ENCODE measurements at regions not wholly inside any gene's neighbourhood (a gene's known extent, or its start where the extent isn't known, plus 50 kb on each side); places are given as distances from the start of the nearest gene placed in this dataset.
"Not testable (repeated sequence)": the region's sequence is repeated elsewhere in the genome, so short reads cannot be mapped to it uniquely, and the experiment has no call there.

DNA sequence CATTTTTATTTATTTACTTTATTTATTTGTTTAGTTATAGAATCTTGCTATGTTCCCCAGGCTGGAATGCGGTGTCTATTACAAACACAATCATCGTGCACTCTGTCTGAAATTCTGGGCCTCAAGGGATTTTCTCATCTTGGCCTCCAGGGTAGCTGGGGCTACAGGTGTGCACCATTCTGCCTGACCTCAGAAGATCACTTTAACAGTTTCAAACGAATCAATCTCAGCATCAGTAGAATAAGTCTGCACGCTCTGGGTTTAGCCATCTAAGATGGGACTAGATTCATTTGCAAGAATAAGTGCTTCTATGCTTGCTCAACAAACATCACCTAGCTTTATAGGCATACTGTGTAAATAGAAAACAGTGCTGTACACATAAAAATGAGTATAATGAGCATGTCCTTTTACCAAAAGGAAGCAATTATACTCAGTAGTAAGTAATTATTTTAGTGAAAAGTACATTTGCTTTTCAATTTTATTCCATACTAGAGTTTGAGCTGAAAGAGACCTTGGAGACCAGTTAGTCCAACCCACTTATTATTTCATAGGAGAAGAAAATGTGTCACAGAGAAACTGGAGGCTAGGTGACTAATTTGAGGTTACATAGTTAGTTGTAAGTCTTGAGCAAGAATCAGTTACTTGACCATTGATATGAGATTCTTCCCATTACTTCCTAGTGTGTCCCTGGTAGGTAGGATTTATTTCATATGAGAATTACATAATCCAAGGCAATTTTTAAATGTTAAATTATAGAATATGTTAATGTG, 456.5 kb upstream of the LMO3 start:
- Histone ChIP-seq H3K9ac (ENCODE audit: low read length in 5 of 5) (no peak overlapping the region), H3K27ac (ENCODE audit: low read depth, low read length) (no peak overlapping the region), H3K4me1 (ENCODE audit: control insufficient read depth in 5 of 5, insufficient read depth in 5 of 5, low read length in 5 of 5) (no peaks in the 10 kb centered on the region), H3K4me3 (ENCODE audit: low read depth in 1 of 5, low read length in 5 of 5) (no peak overlapping the region), H3K9me3 (ENCODE audit: control insufficient read depth in 5 of 5, low read length in 5 of 5) (no peaks in the 10 kb centered on the region), H3K36me3 (ENCODE audit: control insufficient read depth in 5 of 5, insufficient read depth in 5 of 5, low read length in 5 of 5) (no peaks in the 10 kb centered on the region), H3K27me3 (ENCODE audit: control insufficient read depth in 5 of 5, insufficient read depth in 4 of 5, low read length in 5 of 5) (no peaks in the 10 kb centered on the region)

DNA sequence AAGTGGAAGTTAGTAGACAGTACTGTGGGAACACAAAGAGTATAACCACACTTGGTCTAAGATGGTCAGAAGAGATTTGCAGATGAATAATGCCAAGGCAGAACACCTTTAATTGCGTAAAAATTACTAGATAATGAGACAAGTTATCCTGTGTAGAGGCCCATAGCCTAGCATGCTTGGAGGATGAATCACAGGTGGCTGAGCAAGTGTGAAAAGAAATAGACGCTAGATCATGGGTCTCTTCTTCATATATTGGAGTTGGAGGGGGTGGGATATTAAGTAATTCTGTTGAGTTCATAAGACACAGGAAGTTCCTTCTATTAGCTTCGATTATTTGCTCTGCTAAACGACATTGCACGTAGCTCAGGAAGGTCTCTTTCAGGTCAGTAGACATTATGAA, 454.3 kb upstream of the LMO3 start:
- Histone ChIP-seq H3K4me1 (ENCODE audit: control insufficient read depth in 5 of 5, insufficient read depth in 5 of 5, low read length in 5 of 5) (no peaks in the 10 kb centered on the region), H3K9ac (ENCODE audit: low read length in 5 of 5) (no peak overlapping the region), H3K27ac (ENCODE audit: low read depth, low read length) (no peak overlapping the region), H3K27me3 (ENCODE audit: control insufficient read depth in 5 of 5, insufficient read depth in 4 of 5, low read length in 5 of 5) (no peaks in the 10 kb centered on the region), H3K4me3 (ENCODE audit: low read depth in 1 of 5, low read length in 5 of 5) (no peak overlapping the region), H3K9me3 (ENCODE audit: control insufficient read depth in 5 of 5, low read length in 5 of 5) (peaks cover 0 to 3% (median 0%) of the 10 kb centered on the region in 5 donors), H3K36me3 (ENCODE audit: control insufficient read depth in 5 of 5, insufficient read depth in 5 of 5, low read length in 5 of 5) (no peaks in the 10 kb centered on the region)

DNA sequence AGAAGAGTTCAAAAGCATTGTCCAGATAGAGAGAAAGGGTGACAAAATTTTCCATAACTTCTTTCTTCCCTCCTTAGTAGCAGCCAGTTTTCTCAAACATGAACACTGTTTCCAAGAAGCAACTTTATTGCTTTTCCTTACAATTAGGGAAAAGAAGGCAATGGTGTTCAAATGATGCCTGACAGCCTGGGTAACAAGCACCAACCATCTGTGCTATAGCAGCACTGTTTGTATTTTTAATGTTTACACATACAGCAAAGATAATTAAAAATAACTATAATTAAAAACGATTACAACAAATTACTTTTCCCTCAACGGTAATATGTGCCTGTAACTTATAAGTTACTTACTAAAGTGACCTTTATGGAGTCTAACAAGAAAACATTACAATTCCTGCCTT, 450.6 kb upstream of the LMO3 start:
- H3K9me3 ChIP-seq (ENCODE audit: control insufficient read depth in 5 of 5, low read length in 5 of 5): peaks cover 0 to 3% (median 0%) of the 10 kb centered on the region in 5 donors
- H3K27me3 ChIP-seq (ENCODE audit: control insufficient read depth in 5 of 5, insufficient read depth in 4 of 5, low read length in 5 of 5): no peaks in the 10 kb centered on the region
- no peak overlapping the region for H3K9ac ChIP-seq (ENCODE audit: low read length in 5 of 5)
- H3K27ac ChIP-seq (ENCODE audit: low read depth, low read length): no peak overlapping the region
- H3K4me1 ChIP-seq (ENCODE audit: control insufficient read depth in 5 of 5, insufficient read depth in 5 of 5, low read length in 5 of 5): no peaks in the 10 kb centered on the region
- H3K4me3 ChIP-seq (ENCODE audit: low read depth in 1 of 5, low read length in 5 of 5): no peak overlapping the region
- H3K36me3 ChIP-seq (ENCODE audit: control insufficient read depth in 5 of 5, insufficient read depth in 5 of 5, low read length in 5 of 5): no peaks in the 10 kb centered on the region

DNA sequence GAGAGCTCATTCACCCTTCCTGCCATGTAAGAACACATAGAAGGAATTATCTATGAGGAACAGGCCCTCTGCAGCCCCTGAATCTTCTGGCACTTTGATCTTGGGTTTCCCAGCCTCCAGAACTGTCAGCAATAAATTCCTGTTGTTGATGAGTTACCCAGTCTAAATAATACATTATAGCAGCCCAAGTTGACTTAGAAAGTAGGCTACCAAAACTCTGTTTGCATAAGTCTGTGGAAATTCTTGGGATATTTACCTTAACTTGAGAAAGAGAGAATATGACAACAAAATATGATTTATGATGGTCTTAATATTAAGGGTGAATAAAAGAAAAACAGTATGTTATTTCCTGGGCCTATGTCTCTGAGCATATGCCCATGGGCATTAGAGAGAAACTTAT, 433.0 kb upstream of the LMO3 start:
- H3K9me3 ChIP-seq (ENCODE audit: control insufficient read depth in 5 of 5, low read length in 5 of 5): no peaks in the 10 kb centered on the region
- no peaks in the 10 kb centered on the region for H3K27me3 ChIP-seq (ENCODE audit: control insufficient read depth in 5 of 5, insufficient read depth in 4 of 5, low read length in 5 of 5)
- no peaks in the 10 kb centered on the region for H3K4me1 ChIP-seq (ENCODE audit: control insufficient read depth in 5 of 5, insufficient read depth in 5 of 5, low read length in 5 of 5)
- H3K4me3 ChIP-seq (ENCODE audit: low read depth in 1 of 5, low read length in 5 of 5): no peak overlapping the region
- H3K9ac ChIP-seq (ENCODE audit: low read length in 5 of 5): no peak overlapping the region
- H3K36me3 ChIP-seq (ENCODE audit: control insufficient read depth in 5 of 5, insufficient read depth in 5 of 5, low read length in 5 of 5): no peaks in the 10 kb centered on the region
- no peak overlapping the region for H3K27ac ChIP-seq (ENCODE audit: low read depth, low read length)

DNA sequence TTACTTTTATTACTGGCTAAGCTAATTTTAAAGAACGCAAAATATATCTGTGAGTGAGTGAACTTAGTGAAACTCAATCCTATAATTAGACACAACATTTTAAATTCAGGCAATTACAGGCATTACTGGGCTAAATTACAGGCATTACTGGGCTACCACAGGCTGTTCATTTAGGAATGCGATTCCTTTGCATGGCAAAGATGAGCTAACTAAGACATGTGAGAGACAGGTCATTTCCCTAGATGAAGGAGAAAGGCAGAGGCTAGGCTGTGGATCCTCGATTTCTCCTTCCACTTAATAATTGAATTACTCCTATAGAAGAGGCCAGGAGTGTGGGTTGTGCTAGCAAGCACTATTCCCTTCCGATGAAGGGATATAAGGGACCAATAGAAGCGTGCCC, 429.4 kb upstream of the LMO3 start:
- H3K27ac ChIP-seq (ENCODE audit: low read depth, low read length): no peak overlapping the region
- H3K4me3 ChIP-seq (ENCODE audit: low read depth in 1 of 5, low read length in 5 of 5): no peak overlapping the region
- no peak overlapping the region for H3K9ac ChIP-seq (ENCODE audit: low read length in 5 of 5)
- H3K27me3 ChIP-seq (ENCODE audit: control insufficient read depth in 5 of 5, insufficient read depth in 4 of 5, low read length in 5 of 5): no peaks in the 10 kb centered on the region
- no peaks in the 10 kb centered on the region for H3K36me3 ChIP-seq (ENCODE audit: control insufficient read depth in 5 of 5, insufficient read depth in 5 of 5, low read length in 5 of 5)
- no peaks in the 10 kb centered on the region for H3K9me3 ChIP-seq (ENCODE audit: control insufficient read depth in 5 of 5, low read length in 5 of 5)
- no peaks in the 10 kb centered on the region for H3K4me1 ChIP-seq (ENCODE audit: control insufficient read depth in 5 of 5, insufficient read depth in 5 of 5, low read length in 5 of 5)

DNA sequence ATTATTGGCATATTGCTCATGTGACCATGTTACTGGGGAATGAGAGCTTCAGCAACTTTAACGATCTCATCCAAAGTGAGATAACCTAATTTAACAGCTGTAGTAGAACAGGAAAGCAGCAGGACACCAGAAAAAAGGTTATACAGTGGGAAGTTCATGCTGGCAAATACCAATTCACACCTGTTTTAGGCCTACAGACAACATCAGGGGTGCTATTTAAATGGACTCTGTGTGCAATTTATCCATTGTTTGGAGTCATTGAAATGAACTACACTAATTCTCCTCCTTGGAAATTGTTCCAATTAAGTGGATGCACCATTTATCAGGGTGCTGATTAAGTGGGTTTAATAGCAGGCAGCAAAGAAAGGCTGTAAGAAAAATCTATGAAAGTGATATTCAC, 424.4 kb upstream of the LMO3 start:
- Histone ChIP-seq H3K4me1 (ENCODE audit: control insufficient read depth in 5 of 5, insufficient read depth in 5 of 5, low read length in 5 of 5) (no peaks in the 10 kb centered on the region), H3K27me3 (ENCODE audit: control insufficient read depth in 5 of 5, insufficient read depth in 4 of 5, low read length in 5 of 5) (no peaks in the 10 kb centered on the region), H3K36me3 (ENCODE audit: control insufficient read depth in 5 of 5, insufficient read depth in 5 of 5, low read length in 5 of 5) (no peaks in the 10 kb centered on the region), H3K27ac (ENCODE audit: low read depth, low read length) (no peak overlapping the region), H3K9me3 (ENCODE audit: control insufficient read depth in 5 of 5, low read length in 5 of 5) (no peaks in the 10 kb centered on the region), H3K9ac (ENCODE audit: low read length in 5 of 5) (no peak overlapping the region), H3K4me3 (ENCODE audit: low read depth in 1 of 5, low read length in 5 of 5) (no peak overlapping the region)

DNA sequence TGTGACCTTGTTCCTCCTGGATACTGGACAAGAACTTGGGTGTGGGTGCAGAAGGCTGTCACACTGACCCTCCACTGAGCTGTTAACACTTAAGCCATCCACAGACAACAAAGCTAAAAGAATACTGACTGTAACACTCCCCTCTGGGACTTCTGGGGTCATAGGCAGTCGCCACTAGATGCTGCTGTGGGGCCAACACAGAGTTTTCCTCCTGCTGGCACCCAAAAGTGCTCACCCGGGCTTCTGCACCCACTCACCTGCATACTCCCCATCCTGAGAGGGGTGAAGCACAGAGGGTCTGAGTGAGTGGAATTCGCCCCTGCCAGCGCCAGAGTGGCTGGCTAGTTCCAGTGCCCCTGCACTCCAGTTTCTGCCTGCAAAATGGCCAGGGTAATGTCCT, 422.4 kb upstream of the LMO3 start:
- Histone ChIP-seq H3K4me3 (ENCODE audit: low read depth in 1 of 5, low read length in 5 of 5) (no peak overlapping the region), H3K27ac (ENCODE audit: low read depth, low read length) (no peak overlapping the region), H3K36me3 (ENCODE audit: control insufficient read depth in 5 of 5, insufficient read depth in 5 of 5, low read length in 5 of 5) (no peaks in the 10 kb centered on the region), H3K4me1 (ENCODE audit: control insufficient read depth in 5 of 5, insufficient read depth in 5 of 5, low read length in 5 of 5) (no peaks in the 10 kb centered on the region), H3K27me3 (ENCODE audit: control insufficient read depth in 5 of 5, insufficient read depth in 4 of 5, low read length in 5 of 5) (no peaks in the 10 kb centered on the region), H3K9ac (ENCODE audit: low read length in 5 of 5) (no peak overlapping the region), H3K9me3 (ENCODE audit: control insufficient read depth in 5 of 5, low read length in 5 of 5) (no peaks in the 10 kb centered on the region)

DNA sequence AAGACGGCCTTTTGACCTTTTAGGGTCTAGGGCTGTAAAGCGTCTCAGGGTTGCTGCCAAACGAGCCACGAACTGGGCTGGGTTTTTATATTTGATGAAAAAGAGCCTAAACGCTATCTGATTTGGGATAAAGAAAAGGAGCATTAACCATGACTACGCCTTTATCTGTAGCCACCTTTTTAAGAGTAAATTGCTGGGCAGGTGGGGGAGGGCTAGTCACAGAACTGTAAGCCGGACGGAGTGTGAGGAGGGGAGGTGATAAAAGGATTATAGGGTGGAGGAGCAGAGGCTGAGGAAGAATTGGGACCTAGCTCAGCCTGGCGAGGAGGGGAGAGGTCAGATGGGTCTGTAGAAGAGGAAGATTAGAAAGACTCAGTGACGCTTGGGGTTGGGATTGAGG, 419.5 kb upstream of the LMO3 start:
- not testable (repeated sequence) for H3K36me3 ChIP-seq (ENCODE audit: control insufficient read depth in 5 of 5, insufficient read depth in 5 of 5, low read length in 5 of 5); H3K27ac ChIP-seq (ENCODE audit: low read depth, low read length); H3K9me3 ChIP-seq (ENCODE audit: control insufficient read depth in 5 of 5, low read length in 5 of 5); H3K27me3 ChIP-seq (ENCODE audit: control insufficient read depth in 5 of 5, insufficient read depth in 4 of 5, low read length in 5 of 5); H3K9ac ChIP-seq (ENCODE audit: low read length in 5 of 5); H3K4me3 ChIP-seq (ENCODE audit: low read depth in 1 of 5, low read length in 5 of 5); H3K4me1 ChIP-seq (ENCODE audit: control insufficient read depth in 5 of 5, insufficient read depth in 5 of 5, low read length in 5 of 5)

DNA sequence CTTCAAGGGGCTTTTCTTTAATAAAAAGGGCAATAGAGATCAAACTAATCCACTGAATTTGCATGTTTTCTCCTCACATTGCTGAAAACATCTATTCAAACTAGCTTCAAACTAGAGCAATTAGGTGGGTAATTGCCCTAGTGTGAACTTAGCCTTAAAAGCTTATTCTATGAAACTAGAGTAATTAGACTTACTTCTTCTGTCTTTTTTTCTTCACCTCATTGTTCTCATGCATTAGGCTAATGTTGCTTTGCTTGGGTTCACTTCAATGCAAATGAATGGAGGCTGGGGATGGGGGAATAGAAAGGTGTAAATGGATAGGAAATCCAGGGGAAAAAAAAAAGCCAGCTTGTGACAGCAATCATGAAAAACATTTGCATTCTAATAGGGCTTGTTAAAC, 414.8 kb upstream of the LMO3 start:
- H3K36me3 ChIP-seq (ENCODE audit: control insufficient read depth in 5 of 5, insufficient read depth in 5 of 5, low read length in 5 of 5): no peaks in the 10 kb centered on the region
- peaks cover 0 to 3% (median 0%) of the 10 kb centered on the region in 5 donors for H3K9me3 ChIP-seq (ENCODE audit: control insufficient read depth in 5 of 5, low read length in 5 of 5)
- H3K4me3 ChIP-seq (ENCODE audit: low read depth in 1 of 5, low read length in 5 of 5): no peak overlapping the region
- no peaks in the 10 kb centered on the region for H3K27me3 ChIP-seq (ENCODE audit: control insufficient read depth in 5 of 5, insufficient read depth in 4 of 5, low read length in 5 of 5)
- H3K9ac ChIP-seq (ENCODE audit: low read length in 5 of 5): no peak overlapping the region
- no peak overlapping the region for H3K27ac ChIP-seq (ENCODE audit: low read depth, low read length)
- no peaks in the 10 kb centered on the region for H3K4me1 ChIP-seq (ENCODE audit: control insufficient read depth in 5 of 5, insufficient read depth in 5 of 5, low read length in 5 of 5)

DNA sequence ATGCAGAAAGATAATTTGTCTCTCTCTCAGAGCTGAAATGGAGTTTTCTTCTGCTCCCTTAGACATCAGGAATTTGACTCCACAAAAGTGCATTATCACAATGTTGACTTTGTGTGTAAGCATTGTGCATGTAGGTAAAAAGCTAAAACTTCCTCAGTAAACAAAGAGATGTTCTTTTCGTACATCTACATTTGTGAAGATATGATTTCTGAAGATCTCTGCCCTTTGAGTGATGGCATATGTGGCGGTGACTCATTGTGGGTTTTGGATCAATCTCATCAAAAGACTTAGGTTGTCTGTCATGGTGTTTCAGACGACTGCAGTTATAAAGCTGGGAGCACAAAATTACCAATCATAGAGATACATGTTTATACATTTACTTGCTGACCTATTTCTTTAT, 411.4 kb upstream of the LMO3 start:
- Histone ChIP-seq H3K27ac (ENCODE audit: low read depth, low read length) (no peak overlapping the region), H3K4me3 (ENCODE audit: low read depth in 1 of 5, low read length in 5 of 5) (no peak overlapping the region), H3K9ac (ENCODE audit: low read length in 5 of 5) (no peak overlapping the region), H3K4me1 (ENCODE audit: control insufficient read depth in 5 of 5, insufficient read depth in 5 of 5, low read length in 5 of 5) (no peaks in the 10 kb centered on the region), H3K9me3 (ENCODE audit: control insufficient read depth in 5 of 5, low read length in 5 of 5) (peaks cover 0 to 5% (median 3%) of the 10 kb centered on the region in 5 donors), H3K27me3 (ENCODE audit: control insufficient read depth in 5 of 5, insufficient read depth in 4 of 5, low read length in 5 of 5) (no peaks in the 10 kb centered on the region), H3K36me3 (ENCODE audit: control insufficient read depth in 5 of 5, insufficient read depth in 5 of 5, low read length in 5 of 5) (no peaks in the 10 kb centered on the region)
